ENCODE measurements at regions not wholly inside any gene's neighbourhood (a gene's known extent, or its start where the extent isn't known, plus 50 kb on each side); places are given as distances from the start of the nearest gene placed in this dataset.

DNA sequence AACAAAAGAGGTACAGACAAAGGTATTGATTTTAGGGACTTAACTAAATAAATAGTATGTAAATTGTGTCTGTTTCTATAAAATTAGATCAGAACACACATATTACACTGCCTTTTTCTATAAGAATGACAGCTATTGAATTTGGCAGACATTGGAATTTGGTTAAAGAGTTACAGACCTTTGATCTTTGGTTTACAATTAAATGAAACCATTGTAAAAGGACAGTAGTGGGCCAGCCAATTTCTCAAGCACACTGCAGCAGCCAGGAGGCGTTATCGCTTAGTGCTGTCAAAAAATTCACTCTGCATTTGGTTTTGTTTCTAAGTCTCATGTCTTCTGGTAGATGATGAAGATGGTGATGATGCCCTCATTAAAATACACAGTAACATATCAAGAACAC, 175.9 kb downstream of the NR4A2 start:
- Histone ChIP-seq H3K23ac (ENCODE audit: insufficient read length) (no peak overlapping the region), H3K27me3 (replicated peaks in 1 of 4; ENCODE audit: control insufficient read depth in 3 of 4, extremely low read depth in 1 of 4, insufficient read depth in 3 of 4, low read length in 3 of 4) (no peaks in the 10 kb centered on the region), H3K14ac (ENCODE audit: insufficient read length) (no peak overlapping the region), H4K91ac (replicated peaks; ENCODE audit: insufficient read length, low read length) (no peak overlapping the region), H3K4me1 (replicated peaks in 1 of 4; ENCODE audit: control insufficient read depth in 3 of 4, insufficient read depth in 4 of 4, low read length in 3 of 4) (peaks cover 0 to 5% (median 3%) of the 10 kb centered on the region in 4 experiments; a peak in 4 of 7 replicates), H4K8ac (ENCODE audit: extremely low read depth, insufficient read depth, low read length) (no peak overlapping the region), H3K9me3 (ENCODE audit: insufficient read depth in 2 of 2, low read depth in 1 of 2, low read length in 1 of 2) (no peaks in the 10 kb centered on the region), H2AK5ac (ENCODE audit: low read depth, low read length) (no peak overlapping the region), H3K27ac (ENCODE audit: low read depth, low read length) (no peak overlapping the region), H2BK120ac (replicated peaks; ENCODE audit: low read depth, low read length) (no peak overlapping the region), H3K9ac (replicated peaks in 1 of 4; ENCODE audit: extremely low read depth in 1 of 4, low read depth in 3 of 4, low read length in 3 of 4) (no peak overlapping the region), H4K20me1 (replicated peaks in 1 of 2; ENCODE audit: control insufficient read depth in 1 of 2, insufficient read depth in 2 of 2, low read length in 2 of 2) (no peaks in the 10 kb centered on the region), H3K18ac (ENCODE audit: extremely low read depth, low read length) (no peak overlapping the region), H3K79me2 (ENCODE audit: control insufficient read depth in 1 of 2, insufficient read depth in 2 of 2, low read length in 2 of 2) (no peaks in the 10 kb centered on the region), H4K5ac (ENCODE audit: insufficient read length, low read depth, low read length) (no peak overlapping the region), H3K79me1 (ENCODE audit: low read depth, low read length) (no peaks in the 10 kb centered on the region), H3K4me2 (ENCODE audit: insufficient read depth in 1 of 2, low read depth in 2 of 2, low read length in 2 of 2) (no peak overlapping the region), H3K4ac (replicated peaks; ENCODE audit: insufficient read length, low read depth, low read length) (no peak overlapping the region), H2BK20ac (ENCODE audit: low read length) (no peak overlapping the region), H3K56ac (replicated peaks; ENCODE audit: insufficient read length, low read depth, low read length) (no peak overlapping the region), H2BK5ac (ENCODE audit: low read depth, low read length) (no peak overlapping the region), H2AFZ (ENCODE audit: low read length) (no peak overlapping the region), H3K4me3 (ENCODE audit: extremely low read depth in 1 of 4, insufficient read depth in 2 of 4, low read depth in 3 of 4, low read length in 4 of 4) (no peak overlapping the region), H3K36me3 (ENCODE audit: control insufficient read depth in 2 of 4, insufficient read depth in 4 of 4, low read length in 3 of 4) (no peaks in the 10 kb centered on the region), H2BK15ac (ENCODE audit: low read length) (no peak overlapping the region), H2BK12ac (ENCODE audit: low read depth, low read length) (no peak overlapping the region), H3K23me2 (ENCODE audit: low read depth, low read length) (no peaks in the 10 kb centered on the region)
- ChIA-PET POLR2A (ENCODE audit: partially characterized antibody) (interaction anchor here (0.7 to 1.8 kb wide), 2 partner anchors 11 to 703 kb away, joined by 3 to 7 read pairs; no protein-coding TSS in a partner anchor), CTCF (ENCODE audit: partially characterized antibody) (interaction anchor here (1.0 to 4.4 kb wide), 5 partner anchors 9 to 163 kb away, joined by 3 to 15 read pairs (median 3); no protein-coding TSS in a partner anchor)
- TF ChIP-seq TAF7 (optimal IDR thresholded peaks at IDR 0.05; ENCODE audit: borderline replicate concordance, low read depth, low read length): no peak
- TF ChIP-seq RAD21 (IDR thresholded peaks at IDR 0.05 in 1 of 2, conservative IDR thresholded peaks at IDR 0.05 in 1 of 2; ENCODE audit: low read depth in 2 of 2, low read length in 2 of 2): peak; percentile 36 to 37
- no peak for TF ChIP-seq POU5F1 (IDR thresholded peaks at IDR 0.05; ENCODE audit: low read depth, low read length)
- no peak for TF ChIP-seq CHD2 (IDR thresholded peaks at IDR 0.05; ENCODE audit: low read length)
- TF ChIP-seq, protein P1, sequence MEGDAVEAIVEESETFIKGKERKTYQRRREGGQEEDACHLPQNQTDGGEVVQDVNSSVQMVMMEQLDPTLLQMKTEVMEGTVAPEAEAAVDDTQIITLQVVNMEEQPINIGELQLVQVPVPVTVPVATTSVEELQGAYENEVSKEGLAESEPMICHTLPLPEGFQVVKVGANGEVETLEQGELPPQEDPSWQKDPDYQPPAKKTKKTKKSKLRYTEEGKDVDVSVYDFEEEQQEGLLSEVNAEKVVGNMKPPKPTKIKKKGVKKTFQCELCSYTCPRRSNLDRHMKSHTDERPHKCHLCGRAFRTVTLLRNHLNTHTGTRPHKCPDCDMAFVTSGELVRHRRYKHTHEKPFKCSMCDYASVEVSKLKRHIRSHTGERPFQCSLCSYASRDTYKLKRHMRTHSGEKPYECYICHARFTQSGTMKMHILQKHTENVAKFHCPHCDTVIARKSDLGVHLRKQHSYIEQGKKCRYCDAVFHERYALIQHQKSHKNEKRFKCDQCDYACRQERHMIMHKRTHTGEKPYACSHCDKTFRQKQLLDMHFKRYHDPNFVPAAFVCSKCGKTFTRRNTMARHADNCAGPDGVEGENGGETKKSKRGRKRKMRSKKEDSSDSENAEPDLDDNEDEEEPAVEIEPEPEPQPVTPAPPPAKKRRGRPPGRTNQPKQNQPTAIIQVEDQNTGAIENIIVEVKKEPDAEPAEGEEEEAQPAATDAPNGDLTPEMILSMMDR (IDR thresholded peaks at IDR 0.05; ENCODE audit: control extremely low read depth in 1 of 3, insufficient read depth in 1 of 3, low read depth in 1 of 3, low read length in 3 of 3): peak in 2 of 3 experiments; percentile 18 to 39; a peak in 2 of 4 replicates
- no peak for DNase-seq (ENCODE audit: low read depth in 1 of 2, low spot score in 2 of 2)
- WGBS, 2 experiments (ENCODE audit: extremely low coverage in 1 of 2, insufficient coverage in 1 of 2, insufficient read length in 1 of 2, insufficient replicate concordance in 2 of 2, low coverage in 1 of 2, low lambda C conversion rate in 2 of 2, missing lambda C conversion rate in 1 of 2): 38% methylated on average over 2 of the region's 2 CpGs; no CpG with 5 or more reads in 1 of the 2 experiments
- FAIRE-seq: no peak

Data from H1 (cell line).